ENCODE measurements at regions not wholly inside any gene's neighbourhood (a gene's known extent, or its start where the extent isn't known, plus 50 kb on each side); places are given as distances from the start of the nearest gene placed in this dataset.

DNA sequence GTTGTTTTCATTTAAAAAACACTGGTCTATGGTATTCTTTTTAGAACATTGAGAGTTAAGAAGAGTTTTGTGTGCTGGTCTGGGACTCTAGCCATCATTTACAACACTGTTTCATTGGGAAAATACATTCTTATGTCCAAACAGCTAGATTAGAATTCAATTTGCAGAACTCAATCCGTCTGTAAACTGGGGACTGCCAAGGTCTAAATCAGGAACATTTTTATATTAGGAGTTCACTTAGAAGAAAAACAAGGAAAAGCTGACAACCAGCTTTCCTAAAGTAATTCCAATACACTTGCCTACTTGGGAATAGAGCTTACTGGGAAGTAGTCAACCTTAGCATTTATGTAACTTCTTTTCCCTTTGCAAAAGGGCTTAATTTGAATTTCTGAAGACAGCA, 91.5 kb upstream of the RNF152 start:
- TF ChIP-seq, protein P1, sequence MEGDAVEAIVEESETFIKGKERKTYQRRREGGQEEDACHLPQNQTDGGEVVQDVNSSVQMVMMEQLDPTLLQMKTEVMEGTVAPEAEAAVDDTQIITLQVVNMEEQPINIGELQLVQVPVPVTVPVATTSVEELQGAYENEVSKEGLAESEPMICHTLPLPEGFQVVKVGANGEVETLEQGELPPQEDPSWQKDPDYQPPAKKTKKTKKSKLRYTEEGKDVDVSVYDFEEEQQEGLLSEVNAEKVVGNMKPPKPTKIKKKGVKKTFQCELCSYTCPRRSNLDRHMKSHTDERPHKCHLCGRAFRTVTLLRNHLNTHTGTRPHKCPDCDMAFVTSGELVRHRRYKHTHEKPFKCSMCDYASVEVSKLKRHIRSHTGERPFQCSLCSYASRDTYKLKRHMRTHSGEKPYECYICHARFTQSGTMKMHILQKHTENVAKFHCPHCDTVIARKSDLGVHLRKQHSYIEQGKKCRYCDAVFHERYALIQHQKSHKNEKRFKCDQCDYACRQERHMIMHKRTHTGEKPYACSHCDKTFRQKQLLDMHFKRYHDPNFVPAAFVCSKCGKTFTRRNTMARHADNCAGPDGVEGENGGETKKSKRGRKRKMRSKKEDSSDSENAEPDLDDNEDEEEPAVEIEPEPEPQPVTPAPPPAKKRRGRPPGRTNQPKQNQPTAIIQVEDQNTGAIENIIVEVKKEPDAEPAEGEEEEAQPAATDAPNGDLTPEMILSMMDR (IDR thresholded peaks at IDR 0.05; ENCODE audit: borderline replicate concordance, extremely low read depth, low read length, poor library complexity, severe bottlenecking): no peak
- TF ChIP-seq EZH2 (IDR thresholded peaks at IDR 0.05; ENCODE audit: borderline replicate concordance, low read depth, low read length, severe bottlenecking): no peak

Data from DND-41 (cell line).